Stimulated activated CD4-positive, alpha-beta T cell treated with anti-CD3 and anti-CD28 coated beads, Interleukin-2, amount 100 ng/mL, for 48 hours (primary cell): ENCODE measurements at regions not wholly inside any gene's neighbourhood (a gene's known extent, or its start where the extent isn't known, plus 50 kb on each side); places are given as distances from the start of the nearest gene placed in this dataset.
A peak's percentile ranks its signal among the peaks of the same experiment; 100 is the strongest.
"Not testable (repeated sequence)": the region's sequence is repeated elsewhere in the genome, so short reads cannot be mapped to it uniquely, and the experiment has no call there.

ENCODE experiments used
- DNase-seq, 2 donors: peaks; one replicate each; pipeline ENCODE4 v3.0.0-alpha.2; 2020

GRCh38 chrX:16067886-16068515 lies 55.4 kb upstream of the GRPR start:
- no peak for DNase-seq

GRCh38 chrX:16063921-16064320 lies 59.4 kb upstream of the GRPR start:
- DNase-seq = no peak

GRCh38 chrX:16063141-16063540 lies 60.2 kb upstream of the GRPR start:
- no peak for DNase-seq

GRCh38 chrX:16061296-16061695 lies 62.1 kb upstream of the GRPR start:
- DNase-seq = no peak

GRCh38 chrX:16060252-16060651 lies 63.1 kb upstream of the GRPR start:
- DNase-seq = no peak

- not testable (repeated sequence) for DNase-seq
These were observed 74.2 kb upstream of the GRPR start for GRCh38 chrX:16049126-16049525.

GRCh38 chrX:16042980-16043379 lies 80.4 kb upstream of the GRPR start:
- no peak for DNase-seq

GRCh38 chrX:16039834-16040233 lies 83.5 kb upstream of the GRPR start:
- no peak for DNase-seq

GRCh38 chrX:16039363-16039762 lies 84.0 kb upstream of the GRPR start:
- DNase-seq = no peak

- no peak for DNase-seq
These were observed 90.0 kb upstream of the GRPR start for GRCh38 chrX:16033331-16033730.

GRCh38 chrX:16028576-16028975 lies 94.8 kb upstream of the GRPR start:
- no peak for DNase-seq

- DNase-seq = peak in 1 of 2 donors; percentile 0
These were observed 99.3 kb upstream of the GRPR start for GRCh38 chrX:16023790-16024734.

GRCh38 chrX:16022580-16023200 lies 100.7 kb upstream of the GRPR start:
- DNase-seq = no peak

GRCh38 chrX:16018291-16018690 lies 105.1 kb upstream of the GRPR start:
- no peak for DNase-seq

- no peak for DNase-seq
These were observed 109.2 kb upstream of the GRPR start for GRCh38 chrX:16014171-16014570.

GRCh38 chrX:16012250-16012649 lies 111.1 kb upstream of the GRPR start:
- no peak for DNase-seq

GRCh38 chrX:16005917-16006316 lies 117.4 kb upstream of the GRPR start:
- DNase-seq = no peak

GRCh38 chrX:16002185-16002584 lies 121.2 kb upstream of the GRPR start:
- DNase-seq = no peak

- DNase-seq = no peak
These were observed 125.0 kb upstream of the GRPR start for GRCh38 chrX:15998350-15998749.

GRCh38 chrX:15989716-15990115 lies 133.6 kb upstream of the GRPR start:
- no peak for DNase-seq

- no peak for DNase-seq
These were observed 134.3 kb upstream of the AP1S2 start for GRCh38 chrX:15988661-15989603.

GRCh38 chrX:15985937-15986336 lies 131.3 kb upstream of the AP1S2 start:
- peak; percentile 1 to 16 for DNase-seq

GRCh38 chrX:15983034-15983433 lies 128.4 kb upstream of the AP1S2 start:
- DNase-seq = no peak
